ENCODE measurements at regions not wholly inside any gene's neighbourhood (a gene's known extent, or its start where the extent isn't known, plus 50 kb on each side); places are given as distances from the start of the nearest gene placed in this dataset.

DNA sequence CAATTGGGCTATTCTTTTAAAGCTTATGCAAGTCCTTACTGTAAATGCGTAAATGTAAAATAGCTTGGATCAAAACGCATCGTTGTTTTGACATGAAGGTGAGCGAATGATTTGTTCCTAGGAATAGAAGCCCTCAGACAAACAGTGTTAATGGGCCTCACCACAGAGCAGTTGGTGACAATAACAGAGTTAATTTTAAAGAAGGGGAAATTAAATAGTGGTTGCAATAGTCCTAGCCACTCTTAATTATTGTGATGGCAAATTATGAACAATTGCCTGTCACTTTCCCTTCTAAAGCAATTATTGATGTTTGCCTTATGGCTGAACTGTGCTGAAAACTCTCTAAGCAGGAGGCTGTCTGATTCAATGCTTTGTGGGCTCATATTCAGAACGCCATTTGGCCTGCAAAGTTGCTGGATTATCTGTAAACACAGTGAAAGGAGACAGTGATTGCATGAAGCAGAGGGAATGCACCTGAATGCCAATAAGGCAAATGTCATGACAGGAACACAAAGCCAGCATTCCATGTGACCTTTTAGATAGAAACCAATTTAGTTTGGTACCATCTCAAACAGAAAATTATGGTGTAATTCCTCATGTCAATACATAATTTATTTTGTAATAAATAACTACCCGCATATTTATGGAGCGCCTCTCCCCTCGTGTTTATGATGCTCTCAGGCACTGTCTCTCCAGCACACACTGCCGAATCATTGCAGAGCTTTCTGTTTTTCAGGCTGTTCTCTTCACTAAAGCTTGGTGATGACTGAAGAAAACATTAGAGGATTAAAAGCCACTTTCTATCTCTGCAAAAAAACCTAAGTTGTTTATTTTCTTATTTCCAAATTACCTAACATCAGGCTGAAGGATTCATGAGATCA, 387.5 kb downstream of the HACE1 start:
- no peak for TF ChIP-seq ZSCAN29 (CRISPR knock-in tag; conservative IDR thresholded peaks at IDR 0.05)
- no peak for TF ChIP-seq CHD4 (IDR thresholded peaks at IDR 0.05; ENCODE audit: borderline replicate concordance, low read length)

Measured in HepG2 (cell line).